OCI-LY1 (cell line): ENCODE measurements at regions not wholly inside any gene's neighbourhood (a gene's known extent, or its start where the extent isn't known, plus 50 kb on each side); places are given as distances from the start of the nearest gene placed in this dataset.

Experiments
- CTCF ChIP-seq: fragments of 200-600 bp; sonication (generic), shearing (Covaris generic); IDR thresholded peaks from 2 replicates; pipeline ENCODE4 v1.5.1; 2017; ENCODE audit warnings: mild to moderate bottlenecking, antibody characterized with exemption, low read length, moderate library complexity, mixed read lengths
- EZH2 ChIP-seq: fragments of 200-600 bp; sonication (generic), shearing (Covaris generic); IDR thresholded peaks from 2 replicates; pipeline ENCODE4 v1.8.0; 2017; ENCODE audit warnings: borderline replicate concordance, mixed run types, mild to moderate bottlenecking, antibody characterized with exemption, low read length, moderate library complexity, mixed read lengths

GRCh38 chr6:147054158-147054557 is 150.1 kb upstream of the STXBP5 start:
- TF ChIP-seq CTCF = no peak
- no peak for TF ChIP-seq EZH2
